A549 (cell line): ENCODE measurements at regions not wholly inside any gene's neighbourhood (a gene's known extent, or its start where the extent isn't known, plus 50 kb on each side); places are given as distances from the start of the nearest gene placed in this dataset.

Experiments
- BCL3 ChIP-seq: fragments of >200 bp; sonication (Bioruptor Twin); formaldehyde crosslinking; IDR thresholded peaks from 3 replicates; pipeline ENCODE4 v1.6.1; 2016
- BHLHE40 ChIP-seq: IDR thresholded peaks from 2 replicates; pipeline ENCODE4 v1.6.1; 2012; ENCODE audit warnings: low read depth, low read length, inconsistent platforms
- CHD4 ChIP-seq: fragments of 200-600 bp; sonication (generic); IDR thresholded peaks from 2 replicates; pipeline ENCODE4 v1.6.1; 2016; ENCODE audit warnings: antibody characterized with exemption, mild to moderate bottlenecking, borderline replicate concordance
- CTCF ChIP-seq: fragments of >200 bp; sonication (Bioruptor Twin); formaldehyde crosslinking; IDR thresholded peaks from 3 replicates; pipeline ENCODE4 v1.5.1; 2016
- ESRRA ChIP-seq: fragments of 150-350 bp; IDR thresholded peaks from 2 replicates; pipeline ENCODE4 v1.6.1; 2014; ENCODE audit warnings: mild to moderate bottlenecking, low read length, borderline replicate concordance
- MAFK ChIP-seq: fragments of 450-650 bp; IDR thresholded peaks from 2 replicates; pipeline ENCODE4 v1.6.1; 2014; ENCODE audit not compliant: partially characterized antibody
- POLR2A ChIP-seq: IDR thresholded peaks from 2 replicates; pipeline ENCODE4 v1.6.1; 2012; ENCODE audit warnings: mild to moderate bottlenecking, low read length
- SMC3 ChIP-seq: fragments of >200 bp; sonication (Bioruptor Twin); formaldehyde crosslinking; IDR thresholded peaks from 3 replicates; pipeline ENCODE4 v1.6.1; 2018; ENCODE audit warnings: inconsistent platforms
- USF2 ChIP-seq: fragments of 450-650 bp; IDR thresholded peaks from 2 replicates; pipeline ENCODE4 v1.6.1; 2014; ENCODE audit warnings: antibody characterized with exemption

GRCh38 chr11:70788248-70789022 is 390.1 kb downstream of the CTTN start:
- TF ChIP-seq BHLHE40 (no peak; the same call in 1 of the 2 replicates), CTCF (no peak), MAFK (no peak), POLR2A (no peak), USF2 (no peak), SMC3 (no peak), CHD4 (no peak), ESRRA (no peak), BCL3 (no peak)
